GM21723 (cell line): ENCODE measurements at regions not wholly inside any gene's neighbourhood (a gene's known extent, or its start where the extent isn't known, plus 50 kb on each side); places are given as distances from the start of the nearest gene placed in this dataset.

ENCODE experiments used
- ATAC-seq: cut with Tn5 transposase; IDR thresholded peaks from one replicate; pipeline ENCODE4 v1.9.1; 2021; ENCODE audit warnings: mild to moderate bottlenecking, moderate library complexity; ENCODE audit not compliant: unreplicated experiment

DNA sequence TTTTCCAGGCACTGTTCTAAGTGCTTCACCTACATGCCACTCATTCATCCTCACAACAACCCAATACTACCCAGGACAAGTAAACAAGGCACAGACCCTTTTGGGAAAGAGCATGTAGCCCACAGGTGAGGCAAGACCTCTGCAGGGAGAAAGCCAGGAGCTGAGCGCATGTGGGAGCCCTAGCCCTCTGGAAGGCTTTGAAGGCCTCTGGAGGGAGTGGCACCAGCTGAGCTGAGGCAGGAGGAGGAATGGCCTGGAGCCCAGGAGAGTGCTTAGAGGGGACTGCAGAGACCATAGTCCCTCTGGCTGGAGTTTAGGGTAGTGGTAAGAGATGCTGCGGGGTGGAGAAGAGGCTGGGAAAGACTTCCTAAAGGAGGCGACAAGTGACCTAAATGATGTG lies 516.5 kb downstream of the FUT8 start:
- ATAC-seq: no peak

DNA sequence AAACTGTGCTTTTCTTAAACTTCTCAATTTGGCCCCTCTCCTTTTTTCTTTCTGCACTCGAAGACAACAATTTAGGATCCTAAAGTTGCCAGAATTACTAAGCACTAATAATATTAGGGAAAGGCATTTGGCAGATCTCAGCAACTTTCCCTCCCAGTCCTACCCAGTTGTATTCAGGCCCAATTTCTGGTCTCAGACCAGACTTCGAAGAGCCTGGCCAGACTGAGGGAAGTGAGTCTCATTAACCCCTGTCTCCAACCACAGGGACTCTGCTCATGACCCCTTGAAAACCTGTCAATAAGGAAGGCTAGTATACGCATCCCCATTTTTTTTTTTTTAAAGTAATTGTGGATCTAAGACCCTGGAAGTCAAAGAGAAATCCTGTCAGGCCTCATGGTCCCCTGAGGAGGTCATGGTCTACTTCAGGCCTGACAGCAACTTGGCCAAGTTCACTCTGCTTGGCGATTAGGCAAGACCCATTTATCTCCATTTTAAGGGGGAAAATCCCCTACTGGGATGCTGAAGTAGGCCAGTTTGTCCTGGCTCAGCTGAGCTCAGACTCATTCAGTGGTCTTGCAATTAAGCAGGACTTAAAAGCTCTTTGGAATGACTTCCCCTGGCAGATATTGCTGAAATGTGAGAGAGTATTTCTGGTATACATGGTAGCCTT lies 521.0 kb downstream of the FUT8 start:
- ATAC-seq: no peak

DNA sequence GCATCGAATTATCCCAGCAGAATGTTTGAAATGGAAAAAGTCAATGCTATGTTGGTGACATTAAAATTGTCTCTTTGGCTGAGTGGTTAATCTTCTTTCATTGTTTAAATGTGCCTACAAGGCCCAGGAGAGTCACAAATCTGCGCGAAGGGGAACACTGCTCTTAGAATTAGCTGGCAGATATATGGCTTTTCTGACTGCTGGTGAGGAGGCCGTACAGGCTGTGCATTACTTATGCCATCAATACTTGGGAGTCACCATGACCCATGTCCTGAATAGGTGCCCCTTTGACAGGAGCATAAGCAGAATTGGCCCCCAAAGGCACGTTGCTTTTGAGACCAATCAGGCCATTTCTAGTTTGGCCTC lies 521.5 kb downstream of the FUT8 start:
- ATAC-seq: no peak

DNA sequence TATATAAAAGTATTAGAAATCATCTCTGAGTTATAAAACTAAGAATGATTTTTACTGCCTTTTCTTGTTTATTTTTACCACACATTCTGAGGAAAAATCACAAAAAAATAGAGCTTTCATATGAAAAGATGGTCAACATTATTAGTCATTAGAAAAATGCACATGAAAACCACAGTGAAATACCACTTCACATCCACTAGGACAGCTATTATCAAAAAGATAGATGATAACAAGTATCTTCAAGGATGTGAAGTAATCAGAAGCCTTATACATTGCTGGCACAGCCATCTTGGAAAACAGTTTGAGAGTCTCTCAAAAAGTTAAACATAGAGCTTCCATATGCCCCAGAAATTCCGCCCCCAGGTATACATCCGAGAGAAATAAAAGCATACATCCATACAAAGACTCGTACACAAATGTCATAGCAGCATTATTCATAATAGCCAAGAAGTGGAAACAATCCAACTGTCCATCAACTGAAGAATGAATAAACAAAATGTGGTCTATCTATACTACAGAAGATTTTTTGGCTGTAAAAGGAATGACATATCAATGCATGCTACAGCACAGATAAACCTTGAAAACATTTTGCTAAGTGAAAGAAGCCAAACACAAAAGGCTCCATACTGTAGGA lies 523.9 kb downstream of the FUT8 start:
- ATAC-seq: no peak

DNA sequence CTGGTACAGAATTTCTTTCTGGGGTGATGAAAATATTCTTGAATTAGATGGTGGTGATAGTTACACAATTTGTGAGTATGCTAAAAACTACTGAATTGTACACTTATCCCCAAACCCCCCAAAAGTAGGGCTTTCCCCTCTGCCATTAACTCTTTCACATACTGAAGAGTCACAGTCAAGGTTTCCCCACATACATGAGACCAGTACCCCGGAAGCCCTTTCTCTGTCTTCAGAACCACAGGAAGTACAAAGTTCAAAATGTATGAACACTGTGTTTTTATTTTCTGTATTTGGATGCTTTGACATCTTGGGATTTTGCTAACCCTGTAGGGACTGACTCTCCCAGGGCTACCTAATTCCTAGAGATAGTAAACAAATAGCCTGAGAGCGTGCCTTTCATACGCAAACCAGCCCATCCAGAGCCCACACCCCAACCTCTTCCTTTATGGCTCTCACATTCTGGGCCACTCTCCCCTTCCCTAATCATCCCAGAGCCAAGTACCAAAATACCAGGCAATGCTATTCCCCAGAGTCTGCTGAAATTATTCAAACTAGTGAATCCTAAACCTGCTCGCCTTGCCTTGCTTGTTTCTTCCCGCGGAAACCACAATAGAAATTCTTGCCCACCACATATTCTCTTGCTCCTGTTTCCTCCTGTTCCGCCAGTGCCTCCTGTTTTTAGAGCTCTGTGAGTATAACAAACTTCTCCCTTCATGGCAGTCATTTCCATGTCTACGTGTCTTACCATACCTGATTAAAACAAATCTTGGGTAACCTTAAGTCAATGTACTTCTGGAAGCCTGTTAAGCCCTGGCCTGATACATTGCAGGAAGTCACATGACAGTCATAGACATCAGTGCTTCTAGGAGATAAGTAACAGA lies 524.8 kb downstream of the FUT8 start:
- no peak for ATAC-seq

DNA sequence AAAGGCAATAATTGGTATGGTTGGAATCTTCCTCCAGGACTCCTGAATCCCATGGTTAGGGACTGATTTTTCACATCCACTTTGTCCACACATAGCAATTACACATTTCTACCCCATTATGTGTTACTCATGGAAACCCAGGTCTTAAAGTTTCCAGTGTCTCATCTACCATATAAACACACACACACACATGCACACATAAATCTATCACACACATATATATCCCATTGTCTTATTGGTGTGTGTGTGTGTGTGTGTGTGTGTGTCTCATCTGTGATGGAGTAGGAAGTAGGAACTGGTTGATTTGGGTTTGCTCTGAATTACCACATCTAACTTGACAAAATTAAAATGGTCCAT lies 525.4 kb downstream of the FUT8 start:
- no peak for ATAC-seq

DNA sequence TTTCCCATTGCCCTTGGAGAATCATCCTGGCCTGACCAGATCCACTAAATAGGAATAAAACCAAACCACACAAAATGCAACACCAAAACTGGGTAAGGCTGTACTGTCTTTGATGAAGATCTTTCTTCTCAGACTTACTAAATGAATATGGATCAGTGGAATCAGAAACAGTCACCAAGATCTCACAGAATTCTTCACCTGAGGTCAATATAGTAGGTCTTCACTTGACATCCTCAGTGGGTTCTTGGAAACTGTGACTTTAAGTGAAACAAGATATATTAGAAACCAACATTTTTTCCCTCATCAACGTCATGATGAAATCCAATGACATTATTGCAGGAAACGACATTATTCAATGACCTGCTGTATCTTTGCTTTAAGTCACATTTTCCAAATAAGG lies 526.2 kb downstream of the FUT8 start:
- no peak for ATAC-seq

DNA sequence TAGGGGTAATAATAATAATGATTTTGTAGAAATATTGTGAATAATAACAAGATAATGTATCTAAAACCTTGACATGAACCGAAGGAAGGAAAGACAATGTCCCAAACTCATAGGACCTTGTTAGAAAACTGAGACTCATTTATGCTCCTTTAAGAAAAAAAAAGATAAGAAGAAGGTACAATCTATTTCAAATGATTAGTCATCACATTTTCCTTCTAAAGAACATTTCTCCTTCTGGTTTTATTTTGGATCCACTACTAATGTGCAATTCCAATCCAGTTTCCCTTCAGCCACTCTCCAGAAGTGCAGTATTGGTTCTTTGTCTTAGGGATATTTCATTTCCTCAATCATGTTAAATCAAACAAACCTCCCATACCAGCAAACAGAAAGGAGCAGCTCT lies 526.7 kb downstream of the FUT8 start:
- no peak for ATAC-seq

DNA sequence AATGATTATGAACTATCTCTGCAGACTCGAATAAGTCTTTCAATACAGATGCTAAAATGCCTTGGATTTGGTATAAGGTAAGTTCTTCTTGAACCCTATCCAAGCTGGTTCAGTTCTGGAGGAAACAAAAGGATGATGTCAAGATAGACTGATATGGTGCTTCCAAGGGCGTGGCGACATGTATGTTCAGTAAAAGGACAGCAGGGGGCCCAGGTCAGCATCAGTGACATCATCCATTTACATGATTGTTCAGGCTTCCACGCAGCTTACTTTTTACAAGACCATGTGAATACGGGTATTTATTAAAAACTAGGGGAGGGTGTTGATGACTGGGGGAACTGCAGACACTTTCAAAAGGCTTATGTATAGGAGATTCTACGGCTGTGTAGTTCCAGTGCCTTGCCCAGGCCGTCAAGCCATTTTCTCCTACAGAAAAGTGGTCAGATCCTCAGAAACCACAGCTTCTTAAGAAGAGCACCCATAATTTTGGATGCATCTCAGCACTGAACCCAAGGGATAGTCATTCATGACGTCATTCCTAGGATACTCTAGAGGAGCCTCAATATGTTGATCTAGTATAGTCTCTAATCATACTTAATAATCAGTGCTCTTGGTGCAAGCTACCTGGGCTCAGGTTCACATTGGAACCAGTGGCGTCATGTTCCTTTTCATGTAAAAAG lies 527.7 kb downstream of the FUT8 start:
- no peak for ATAC-seq

DNA sequence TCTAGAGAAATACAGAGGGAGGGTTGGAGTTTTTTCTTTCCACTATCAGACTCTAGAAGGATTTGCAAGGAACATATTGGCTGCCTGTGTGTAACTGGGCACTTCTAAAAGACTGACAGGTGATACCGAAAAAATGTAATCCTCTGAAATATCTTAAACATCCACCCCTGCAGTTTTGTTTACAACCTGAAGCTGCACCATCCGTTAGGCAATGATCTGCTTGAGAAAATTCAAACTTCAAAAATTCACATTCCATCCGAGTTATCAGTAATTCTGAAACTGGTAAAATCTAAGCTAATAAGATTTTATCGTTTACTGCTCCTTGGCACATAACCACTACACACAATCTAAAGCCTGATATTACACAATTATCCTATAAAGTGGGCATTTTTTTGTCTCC lies 528.6 kb downstream of the FUT8 start:
- ATAC-seq: no peak

DNA sequence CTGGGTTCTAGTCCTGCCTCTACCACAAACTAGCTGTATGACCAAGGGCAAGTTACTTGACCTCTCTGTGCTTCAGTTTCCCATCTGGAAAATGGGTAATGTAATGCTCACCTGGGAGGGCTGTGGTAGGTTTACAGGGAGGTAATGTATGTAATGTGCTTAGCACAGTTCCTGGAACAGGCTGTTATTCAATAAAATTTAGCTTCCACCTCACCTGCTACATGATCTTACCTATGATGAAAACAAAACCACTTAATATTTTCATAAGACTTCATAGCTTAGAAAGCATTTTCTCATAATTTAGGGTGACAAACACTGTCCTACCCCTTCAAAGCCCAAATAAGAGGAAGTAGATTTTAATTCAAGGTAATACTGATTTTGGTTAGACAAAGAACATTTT lies 530.6 kb downstream of the FUT8 start:
- no peak for ATAC-seq

DNA sequence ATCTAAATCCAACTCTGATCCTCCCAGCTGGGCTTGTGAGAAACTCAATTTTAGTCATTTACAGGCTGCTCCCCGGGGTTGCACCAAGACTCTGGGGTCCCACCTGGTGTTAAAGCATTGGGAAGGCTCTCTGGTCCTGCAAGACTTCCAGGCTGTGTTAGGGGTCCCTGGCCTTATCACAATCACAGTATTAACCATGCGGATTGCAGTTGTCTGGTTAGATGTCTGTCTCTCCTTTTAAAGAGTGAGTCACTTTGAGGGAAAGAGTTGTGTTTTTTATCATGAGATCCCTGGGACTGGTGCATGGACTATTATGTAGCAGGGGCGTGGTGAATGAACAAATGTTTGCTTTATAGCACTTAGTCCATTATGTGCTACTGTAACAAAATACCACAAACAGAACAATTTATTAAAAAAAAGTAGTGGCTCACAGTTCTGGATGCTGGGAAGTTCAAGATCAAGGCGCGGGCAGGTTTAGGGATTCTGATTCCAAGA lies 531.4 kb downstream of the FUT8 start:
- ATAC-seq: no peak

DNA sequence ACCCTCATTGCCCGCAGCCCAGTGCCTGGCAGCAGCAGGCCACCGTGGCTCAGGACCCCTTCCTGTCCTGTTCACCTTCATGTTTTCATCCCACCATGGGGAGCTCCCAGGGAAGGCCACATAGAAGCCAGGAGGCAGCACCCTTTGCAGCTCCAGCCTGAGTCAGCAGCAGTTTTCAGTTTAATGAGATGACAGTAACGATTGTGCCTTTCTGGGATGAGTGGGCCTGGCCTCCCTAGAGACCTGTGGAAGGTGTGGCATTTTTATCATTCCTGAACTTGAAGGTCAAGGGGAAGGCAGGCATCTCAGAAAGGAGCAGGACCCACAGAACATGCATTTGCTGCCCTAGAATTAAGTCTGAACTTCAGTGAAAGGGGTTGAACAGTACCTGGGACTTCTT lies 532.8 kb downstream of the FUT8 start:
- ATAC-seq: no peak

DNA sequence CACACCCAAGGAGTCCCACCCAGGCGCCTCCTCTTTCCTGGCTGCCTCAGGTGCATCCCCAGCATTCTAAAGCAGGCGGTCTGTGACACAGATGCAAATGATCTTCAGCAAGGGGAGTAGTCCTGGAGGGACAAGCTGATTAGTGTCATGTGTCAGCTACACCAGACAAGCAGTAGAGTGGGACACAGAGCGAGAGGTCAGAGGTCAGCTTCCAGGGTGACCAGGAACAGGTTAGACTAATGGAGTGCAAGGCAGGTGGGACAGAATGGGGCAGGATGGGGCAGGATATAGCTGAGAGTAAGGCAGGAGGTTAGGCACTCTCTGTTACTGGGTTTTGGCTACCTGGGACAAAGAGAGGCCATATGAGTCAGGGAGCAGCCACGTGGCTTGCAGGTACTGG lies 534.0 kb downstream of the FUT8 start:
- no peak for ATAC-seq

DNA sequence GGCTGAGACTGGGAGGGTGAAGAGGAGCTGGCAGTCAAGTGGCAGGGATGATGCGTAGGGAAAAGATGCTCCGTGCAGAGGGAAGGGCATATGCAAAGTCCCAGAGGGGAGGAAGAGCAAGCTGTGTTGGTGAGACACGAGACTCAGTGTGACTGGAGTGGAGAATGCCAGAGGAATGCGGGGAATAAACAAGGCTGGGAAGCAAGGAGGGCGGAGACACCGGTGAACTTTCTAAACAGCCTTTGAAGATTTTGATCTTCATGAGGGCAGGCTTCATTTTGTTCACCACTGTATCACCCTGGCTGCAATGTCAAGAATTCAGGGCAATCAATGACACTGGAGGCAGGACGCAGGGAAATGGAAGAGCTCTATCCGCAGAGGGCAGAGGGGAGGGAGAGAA lies 535.8 kb downstream of the FUT8 start:
- no peak for ATAC-seq

DNA sequence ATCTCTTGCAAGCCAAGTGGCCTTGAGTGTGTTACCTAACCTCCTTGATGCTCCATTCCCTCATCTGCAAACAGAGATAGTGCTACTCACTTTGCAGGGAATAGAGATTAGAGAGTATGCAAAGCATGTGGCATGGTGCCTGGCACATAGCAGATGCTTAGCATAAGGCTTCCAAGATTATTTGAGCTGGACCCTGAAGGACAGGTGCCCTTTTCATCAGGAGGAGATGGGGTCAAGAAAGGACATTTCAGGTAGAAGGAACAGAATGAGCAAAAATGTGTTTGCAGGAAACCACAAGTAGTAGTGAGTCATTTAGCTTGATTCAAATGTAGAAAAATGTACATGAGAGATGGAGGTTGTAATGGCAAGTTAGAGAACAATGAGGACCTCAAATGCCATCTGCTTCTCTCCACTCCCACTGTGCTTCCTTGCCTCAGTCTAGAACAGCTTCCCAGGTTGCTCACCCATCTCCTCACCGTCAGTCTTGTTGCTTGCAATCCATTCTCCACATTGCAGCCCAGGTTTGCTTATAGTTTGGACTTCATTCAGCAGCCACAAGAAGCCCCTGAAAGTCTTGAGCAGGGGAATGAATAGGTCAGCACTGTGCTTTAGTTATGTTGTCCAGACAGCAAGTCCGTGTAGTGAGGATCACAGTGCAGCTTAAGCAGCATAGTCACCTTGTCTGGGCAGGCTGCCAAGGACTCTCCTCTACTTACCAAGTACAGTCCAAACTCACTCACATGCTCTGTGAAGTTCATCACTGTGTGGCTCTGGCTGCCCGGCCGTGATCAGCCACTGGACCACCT lies 536.3 kb upstream of the CCDC196 start:
- no peak for ATAC-seq

DNA sequence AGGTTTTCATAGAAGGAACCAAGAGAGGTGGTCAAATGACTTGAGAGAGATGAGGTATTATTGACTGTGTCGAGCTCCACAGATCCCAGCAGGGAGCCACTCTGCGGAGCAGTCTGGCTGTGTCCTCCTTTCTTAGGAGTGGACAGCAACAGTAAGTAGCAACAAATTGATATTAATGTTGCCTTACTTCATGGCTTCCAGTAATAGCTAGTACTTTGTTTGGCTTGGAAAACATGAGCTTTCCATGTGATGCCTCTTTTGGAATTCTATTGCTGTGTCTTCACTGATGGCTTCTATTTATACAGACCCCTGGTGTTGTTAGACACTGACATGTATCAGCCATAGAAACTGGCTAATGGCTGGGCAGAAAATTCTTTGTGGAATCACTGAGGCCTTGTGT lies 531.2 kb upstream of the CCDC196 start:
- no peak for ATAC-seq

DNA sequence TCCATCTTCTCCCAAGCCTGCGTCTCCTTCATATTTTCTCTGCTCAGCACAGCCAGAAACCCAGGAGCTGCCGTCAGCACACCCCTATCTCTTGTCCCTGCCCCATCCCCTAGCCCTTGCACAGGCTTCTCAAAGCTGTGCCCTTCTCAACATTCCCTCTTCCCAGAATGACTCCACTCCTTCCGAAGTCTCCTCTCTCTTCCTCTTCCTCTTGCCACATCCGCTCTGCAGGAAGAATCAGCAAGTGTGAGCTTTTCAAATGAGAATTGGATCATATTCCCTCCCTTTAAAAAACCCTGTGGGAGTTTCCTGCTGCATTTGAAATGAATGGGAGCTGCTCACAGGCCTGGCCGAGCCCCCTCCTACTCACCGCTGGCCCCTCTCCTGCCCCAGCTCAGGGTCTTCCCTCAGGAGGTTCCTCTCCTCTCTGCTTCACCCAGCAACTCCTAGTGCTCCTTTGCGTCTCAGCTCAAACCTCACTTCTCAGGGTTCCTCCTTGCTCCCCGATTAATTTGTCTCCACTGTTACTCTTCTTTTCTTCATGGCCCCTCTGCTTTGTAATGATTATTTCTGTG lies 528.5 kb upstream of the CCDC196 start:
- ATAC-seq: no peak

DNA sequence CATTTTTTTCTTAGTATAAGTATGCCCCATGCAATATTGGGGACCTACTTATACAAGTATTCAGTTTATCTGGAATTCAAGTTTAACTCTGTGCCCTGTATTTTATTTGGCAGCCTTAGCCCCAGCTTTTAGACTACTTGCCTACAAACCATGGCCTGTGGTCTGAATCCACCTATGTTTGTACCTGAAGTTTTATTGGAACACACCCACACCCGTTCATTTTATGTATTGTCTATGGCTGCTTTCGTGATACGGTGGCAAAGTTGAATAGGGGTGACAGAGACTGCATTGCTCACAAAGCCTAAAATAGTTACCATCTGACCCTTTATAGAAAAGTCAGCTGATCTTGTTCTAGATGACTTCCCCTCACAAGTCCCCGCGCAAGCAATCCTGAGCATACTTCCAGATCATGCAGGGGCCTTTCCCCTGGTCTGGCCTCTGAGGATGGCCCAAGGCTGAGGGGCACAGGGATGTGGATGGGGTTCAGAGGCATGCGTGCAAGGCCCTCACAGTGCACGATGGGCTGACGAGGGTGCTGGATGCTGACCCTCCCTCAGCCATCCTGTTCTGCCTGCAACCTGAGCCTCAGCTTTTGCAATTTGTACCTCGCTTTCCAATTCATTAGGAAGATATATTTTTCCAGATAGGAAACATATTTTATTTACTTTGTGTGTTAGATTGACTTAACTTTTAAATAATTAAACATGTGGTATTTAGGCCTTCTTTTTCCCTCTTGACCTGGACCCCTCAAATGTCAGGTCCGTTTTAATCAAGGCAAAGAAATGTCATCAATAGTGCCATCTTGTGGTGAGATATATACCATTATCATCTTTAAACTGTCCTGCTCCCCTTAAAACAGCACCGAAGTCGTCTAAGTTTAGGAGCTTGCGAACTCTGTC lies 527.3 kb upstream of the CCDC196 start:
- ATAC-seq: peak; percentile 51
